NCI-H2081 (cell line): ENCODE measurements at regions not wholly inside any gene's neighbourhood (a gene's known extent, or its start where the extent isn't known, plus 50 kb on each side); places are given as distances from the start of the nearest gene placed in this dataset.
A peak's percentile ranks its signal among the peaks of the same experiment; 100 is the strongest.
"Not testable (repeated sequence)": the region's sequence is repeated elsewhere in the genome, so short reads cannot be mapped to it uniquely, and the experiment has no call there.

Experiments
- DNase-seq, 2 experiments: peaks; one replicate each; lab custom pipeline; 2025; lab: John Stamatoyannopoulos, UW

- DNase-seq: no peak
These were observed 204.4 kb downstream of the TMX1 start for GRCh38 chr14:51444353-51445000.

DNA sequence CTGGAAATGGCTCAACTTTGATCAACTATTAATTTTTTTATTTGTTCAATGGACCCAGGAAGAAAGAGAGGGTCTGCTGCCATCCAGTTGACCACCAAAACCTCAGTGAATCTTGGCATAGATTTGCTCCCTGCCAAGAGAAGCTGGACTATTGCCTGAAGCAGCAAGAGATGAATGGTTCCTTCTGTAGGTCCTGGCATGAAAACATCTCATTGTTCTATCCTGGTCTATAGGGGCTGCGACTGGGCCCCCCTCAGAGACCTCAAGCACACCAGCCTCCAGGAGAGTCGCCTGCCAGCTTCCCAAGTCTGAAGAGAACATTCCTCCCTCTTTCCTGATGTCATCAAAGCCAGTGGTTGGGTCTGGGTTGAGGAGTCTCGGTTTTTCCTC lies 204.9 kb downstream of the TMX1 start:
- DNase-seq: no peak

GRCh38 chr14:51446771-51447170 lies 204.9 kb upstream of the FRMD6 start:
- no peak for DNase-seq

GRCh38 chr14:51447411-51447810 lies 204.3 kb upstream of the FRMD6 start:
- no peak for DNase-seq

- no peak for DNase-seq
These were observed 202.7 kb upstream of the FRMD6 start for GRCh38 chr14:51448831-51449670.

- no peak for DNase-seq
These were observed 202.0 kb upstream of the FRMD6 start for GRCh38 chr14:51449681-51450080.

DNA sequence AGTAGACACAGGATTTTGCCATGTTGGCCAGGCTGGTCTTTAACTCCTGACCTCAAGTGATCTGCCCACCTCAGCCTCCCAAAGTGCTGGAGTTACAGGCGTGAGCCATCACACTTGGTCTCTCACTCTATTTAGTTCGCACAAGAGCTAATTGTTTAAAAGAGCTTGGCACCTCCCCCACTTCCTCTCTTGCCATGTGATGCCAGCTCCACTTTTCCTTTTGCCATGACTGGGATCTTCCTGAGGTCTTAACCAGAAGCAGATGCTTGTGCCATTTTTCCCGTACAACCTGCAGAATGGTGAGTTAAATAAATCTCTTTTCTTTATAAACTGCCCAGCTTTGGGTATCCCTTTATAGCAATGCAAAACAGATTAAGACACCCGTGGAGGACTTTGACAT lies 200.1 kb upstream of the FRMD6 start:
- DNase-seq: no peak

GRCh38 chr14:51453869-51454268 lies 197.8 kb upstream of the FRMD6 start:
- peak; percentile 8 to 39 for DNase-seq

GRCh38 chr14:51454351-51454750 lies 197.4 kb upstream of the FRMD6 start:
- no peak for DNase-seq

GRCh38 chr14:51455041-51455835 lies 196.5 kb upstream of the FRMD6 start:
- no peak for DNase-seq

- no peak for DNase-seq
These were observed 193.7 kb upstream of the FRMD6 start for GRCh38 chr14:51457843-51458562.

- DNase-seq: no peak
These were observed 193.2 kb upstream of the FRMD6 start for GRCh38 chr14:51458563-51458955.

- DNase-seq: no peak
These were observed 191.7 kb upstream of the FRMD6 start for GRCh38 chr14:51460011-51460410.

DNA sequence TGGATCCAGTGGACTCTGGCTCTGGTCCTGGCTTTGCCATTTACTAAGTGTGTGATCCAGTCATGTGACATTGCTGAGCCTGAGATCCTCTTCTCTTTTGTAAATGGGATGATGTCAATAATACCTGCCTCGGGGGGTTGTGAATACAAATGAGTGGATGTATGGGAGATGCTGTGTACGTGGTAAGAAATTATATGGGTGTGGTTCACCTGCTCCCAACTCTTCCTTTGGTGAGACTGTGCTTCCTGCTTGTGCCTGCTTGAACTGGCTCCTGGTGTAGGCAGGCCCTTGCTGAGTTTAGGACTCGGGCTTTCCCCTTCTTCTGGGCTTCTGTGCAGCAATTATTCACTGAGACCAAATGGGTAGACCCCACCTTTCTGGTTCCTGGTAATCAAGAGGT lies 189.5 kb upstream of the FRMD6 start:
- no peak for DNase-seq

DNA sequence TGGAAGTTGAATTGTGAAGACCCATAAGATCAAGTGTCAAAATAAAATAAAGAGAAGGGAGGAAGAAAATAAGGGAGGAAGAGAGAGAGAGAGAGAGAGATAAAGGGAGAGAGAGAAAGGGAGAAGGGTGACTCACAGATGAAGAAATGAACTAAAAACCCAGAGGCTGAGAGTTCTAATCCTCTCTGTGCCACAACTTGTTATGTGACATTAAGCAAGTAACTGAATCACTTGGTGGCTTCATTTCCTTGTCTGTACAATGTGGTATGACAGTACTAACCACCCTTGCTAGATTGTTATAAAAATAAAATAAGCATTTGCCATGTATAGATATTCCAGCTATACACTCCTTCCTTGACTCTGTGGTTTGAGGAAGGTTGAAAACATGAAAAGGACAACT lies 189.0 kb upstream of the FRMD6 start:
- DNase-seq: no peak

DNA sequence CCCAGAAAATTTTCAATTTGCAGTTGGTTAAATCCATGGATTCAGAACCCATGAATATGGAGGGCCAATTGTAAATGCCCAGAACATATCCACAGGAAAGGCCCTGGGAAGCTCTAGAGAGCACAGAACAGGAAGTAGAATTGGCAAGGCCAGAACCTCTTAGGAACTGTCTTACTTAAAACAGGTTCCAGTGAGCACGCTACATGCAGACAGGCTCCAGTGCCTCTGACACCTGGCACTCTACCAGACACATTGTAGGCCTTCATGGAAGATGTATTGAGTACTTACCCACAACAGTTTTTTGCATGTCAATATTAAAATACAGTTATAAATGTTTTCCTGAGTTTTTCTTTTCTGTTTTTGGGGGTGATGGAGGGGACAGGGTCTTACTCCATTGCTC lies 188.2 kb upstream of the FRMD6 start:
- DNase-seq: no peak

DNA sequence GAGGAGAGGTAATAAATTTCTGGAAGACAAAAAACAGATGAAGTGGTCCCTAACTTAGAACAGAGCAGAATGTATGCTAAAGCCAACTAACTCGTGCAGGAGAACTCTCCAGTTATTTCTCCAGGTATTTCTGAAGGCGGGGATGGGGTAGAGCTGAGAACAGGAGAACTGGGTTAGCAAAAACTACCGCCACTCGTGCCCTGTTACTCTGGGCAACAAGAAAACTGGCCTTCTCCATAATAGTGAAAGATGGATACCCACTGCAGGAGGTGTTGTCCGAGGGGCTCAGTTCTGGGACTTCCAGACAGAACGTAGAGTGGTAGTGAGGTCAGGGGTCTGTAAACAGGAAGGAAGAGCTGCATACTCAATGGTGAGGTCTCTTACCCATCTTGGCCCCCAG lies 187.3 kb upstream of the FRMD6 start:
- no peak for DNase-seq

DNA sequence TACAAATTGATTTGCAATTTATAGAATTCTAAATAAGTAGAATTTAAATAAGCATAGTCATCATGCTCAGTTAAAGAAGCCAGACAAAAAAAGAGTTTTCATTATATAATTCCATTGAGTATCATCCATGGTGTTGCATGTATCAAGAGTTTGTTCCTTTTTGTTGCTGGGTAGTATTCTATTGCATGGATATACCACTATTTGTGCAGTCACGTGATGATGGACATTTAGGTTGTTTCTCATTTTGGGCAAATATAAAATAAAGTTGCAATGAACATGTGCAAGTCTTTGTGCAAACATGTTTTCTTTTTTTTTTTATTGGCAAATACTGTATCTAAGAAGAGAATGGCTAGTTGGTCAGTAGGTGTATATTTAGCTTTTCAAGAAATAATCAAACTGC lies 186.2 kb upstream of the FRMD6 start:
- no peak for DNase-seq

GRCh38 chr14:51467392-51467791 lies 184.3 kb upstream of the FRMD6 start:
- not testable (repeated sequence) for DNase-seq

GRCh38 chr14:51468523-51468922 lies 183.2 kb upstream of the FRMD6 start:
- no peak for DNase-seq

- peak in 1 of 2 experiments; percentile 11 for DNase-seq
These were observed 178.8 kb upstream of the FRMD6 start for GRCh38 chr14:51472881-51473280.

DNA sequence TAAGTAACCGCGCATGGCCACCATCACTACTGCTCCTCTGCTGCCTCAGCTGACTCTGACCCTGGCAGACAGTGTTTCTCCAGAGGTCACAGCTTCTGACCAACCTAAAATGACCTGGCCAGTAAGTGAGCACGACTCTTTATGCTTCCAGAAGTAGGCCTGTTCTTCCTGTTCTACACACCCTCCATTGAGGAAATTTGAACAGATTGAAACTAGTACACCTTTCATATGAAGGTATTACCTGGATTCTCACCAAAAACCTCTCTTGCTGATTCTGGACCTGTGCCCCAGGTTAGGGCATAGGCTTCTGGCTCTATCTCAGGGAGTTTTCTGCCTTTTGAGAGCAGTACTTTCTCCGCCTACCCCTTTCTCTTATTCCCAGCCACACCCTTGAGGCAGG lies 178.4 kb upstream of the FRMD6 start:
- no peak for DNase-seq
